ENCODE measurements at regions not wholly inside any gene's neighbourhood (a gene's known extent, or its start where the extent isn't known, plus 50 kb on each side); places are given as distances from the start of the nearest gene placed in this dataset.

- ATAC-seq (no peak), DNase-seq (ENCODE audit: low read depth, low spot score) (no peak)
- Histone ChIP-seq H3K27ac (ENCODE audit: low read length) (no peak overlapping the region), H3K36me3 (ENCODE audit: control insufficient read depth, insufficient read depth, low read length) (no peaks in the 10 kb centered on the region), H3K4me1 (ENCODE audit: control insufficient read depth, insufficient read depth, low read length) (no peaks in the 10 kb centered on the region), H3K27me3 (ENCODE audit: control insufficient read depth, insufficient read depth, low read length) (no peaks in the 10 kb centered on the region; the same call in 1 of the 2 replicates), H3K9me3 (ENCODE audit: control insufficient read depth, insufficient read depth, low read depth, low read length) (no peaks in the 10 kb centered on the region), H3K4me3 (ENCODE audit: low read depth in 2 of 2, low read length in 2 of 2) (no peak overlapping the region)
- ChIA-PET POLR2A (no interaction called here), CTCF (no interaction called here)
- no TSS peak for BruUV-seq (replicated peaks)
- TF ChIP-seq TCF7L2 (IDR thresholded peaks at IDR 0.05; ENCODE audit: low read depth, low read length) (no peak), CTCF (IDR thresholded peaks at IDR 0.05) (no peak), REST (IDR thresholded peaks at IDR 0.05; ENCODE audit: insufficient read depth in 1 of 2, low read depth in 2 of 2, low read length in 1 of 2) (no peak), SIN3A (IDR thresholded peaks at IDR 0.05; ENCODE audit: borderline replicate concordance, insufficient read depth, low read depth, low read length) (no peak), POLR2AphosphoS5 (IDR thresholded peaks at IDR 0.05; ENCODE audit: low read depth, low read length) (no peak)
- in situ Hi-C loops (cut with HindIII; ENCODE audit: low pct_unique_long_range_greater_than_20kb, low sequenced_read_pairs): no loop called here
- intact Hi-C loops (cut with micrococcal nuclease; ENCODE audit: unreplicated experiment): no loop called here
Measured at GRCh38 chr12:13713556-13714410, 267.6 kb downstream of the GRIN2B start.

GRCh38 chr12:13707829-13708228, 273.6 kb downstream of the GRIN2B start:
- DNase-seq (ENCODE audit: low read depth, low spot score) (no peak), ATAC-seq (no peak)
- Histone ChIP-seq H3K36me3 (ENCODE audit: control insufficient read depth, insufficient read depth, low read length) (no peaks in the 10 kb centered on the region), H3K9me3 (ENCODE audit: control insufficient read depth, insufficient read depth, low read depth, low read length) (no peaks in the 10 kb centered on the region), H3K4me1 (ENCODE audit: control insufficient read depth, insufficient read depth, low read length) (no peaks in the 10 kb centered on the region), H3K27ac (ENCODE audit: low read length) (no peak overlapping the region), H3K27me3 (ENCODE audit: control insufficient read depth, insufficient read depth, low read length) (no peaks in the 10 kb centered on the region; the same call in 1 of the 2 replicates), H3K4me3 (ENCODE audit: low read depth in 2 of 2, low read length in 2 of 2) (no peak overlapping the region)
- POLR2A ChIA-PET: no interaction called here
- no peak for TF ChIP-seq CTCF (IDR thresholded peaks at IDR 0.05)
- TF ChIP-seq POLR2AphosphoS5 (IDR thresholded peaks at IDR 0.05; ENCODE audit: low read depth, low read length): no peak
- TF ChIP-seq SIN3A (IDR thresholded peaks at IDR 0.05; ENCODE audit: borderline replicate concordance, insufficient read depth, low read depth, low read length): no peak
- TF ChIP-seq TCF7L2 (IDR thresholded peaks at IDR 0.05; ENCODE audit: low read depth, low read length): no peak
- TF ChIP-seq REST (IDR thresholded peaks at IDR 0.05; ENCODE audit: insufficient read depth in 1 of 2, low read depth in 2 of 2, low read length in 1 of 2): no peak
- BruUV-seq (replicated peaks): no TSS peak
- CTCF ChIA-PET: no interaction called here
- intact Hi-C loops (cut with micrococcal nuclease; ENCODE audit: unreplicated experiment) (no loop called here), in situ Hi-C loops (cut with HindIII; ENCODE audit: low pct_unique_long_range_greater_than_20kb, low sequenced_read_pairs) (no loop called here)

Measured in Panc1 (cell line).